Neural progenitor cell (in vitro differentiated cells): ENCODE measurements at regions not wholly inside any gene's neighbourhood (a gene's known extent, or its start where the extent isn't known, plus 50 kb on each side); places are given as distances from the start of the nearest gene placed in this dataset.

ENCODE experiments used
- EZH2 ChIP-seq: fragments of 200-600 bp; sonication (generic); IDR thresholded peaks from 2 replicates; pipeline ENCODE4 v1.6.1; 2017; ENCODE audit warnings: antibody characterized with exemption, mild to moderate bottlenecking, moderate library complexity
- EZH2phosphoT487 ChIP-seq: fragments of 200-600 bp; sonication (generic); IDR thresholded peaks from 2 replicates; pipeline ENCODE4 v1.6.1; 2017; ENCODE audit warnings: antibody characterized with exemption
- TF ChIP-seq, protein P1 (sequence below): fragments of 200-600 bp; sonication (generic); IDR thresholded peaks from 2 replicates; pipeline ENCODE4 v1.5.1; 2017; ENCODE audit warnings: antibody characterized with exemption, mild to moderate bottlenecking

DNA sequence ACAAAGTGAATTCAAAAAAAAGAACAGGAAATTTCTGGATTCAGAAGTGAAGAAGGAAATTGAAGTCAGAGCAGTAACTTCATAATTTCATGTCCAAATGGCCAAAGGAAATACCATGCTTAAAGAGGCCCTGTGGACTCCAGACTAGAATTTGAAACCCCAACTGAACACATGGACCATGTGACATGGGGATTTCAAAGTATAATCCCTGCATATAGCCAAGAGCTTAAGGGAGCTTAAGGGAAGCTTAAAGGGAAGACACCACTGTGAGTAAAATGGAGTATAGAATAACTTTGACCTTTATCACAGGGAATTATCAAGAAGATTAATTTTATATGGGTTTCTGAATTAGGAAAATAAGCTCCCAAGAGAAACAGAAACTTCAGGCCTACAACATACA lies 241.8 kb upstream of the POGK start:
- TF ChIP-seq, protein P1, sequence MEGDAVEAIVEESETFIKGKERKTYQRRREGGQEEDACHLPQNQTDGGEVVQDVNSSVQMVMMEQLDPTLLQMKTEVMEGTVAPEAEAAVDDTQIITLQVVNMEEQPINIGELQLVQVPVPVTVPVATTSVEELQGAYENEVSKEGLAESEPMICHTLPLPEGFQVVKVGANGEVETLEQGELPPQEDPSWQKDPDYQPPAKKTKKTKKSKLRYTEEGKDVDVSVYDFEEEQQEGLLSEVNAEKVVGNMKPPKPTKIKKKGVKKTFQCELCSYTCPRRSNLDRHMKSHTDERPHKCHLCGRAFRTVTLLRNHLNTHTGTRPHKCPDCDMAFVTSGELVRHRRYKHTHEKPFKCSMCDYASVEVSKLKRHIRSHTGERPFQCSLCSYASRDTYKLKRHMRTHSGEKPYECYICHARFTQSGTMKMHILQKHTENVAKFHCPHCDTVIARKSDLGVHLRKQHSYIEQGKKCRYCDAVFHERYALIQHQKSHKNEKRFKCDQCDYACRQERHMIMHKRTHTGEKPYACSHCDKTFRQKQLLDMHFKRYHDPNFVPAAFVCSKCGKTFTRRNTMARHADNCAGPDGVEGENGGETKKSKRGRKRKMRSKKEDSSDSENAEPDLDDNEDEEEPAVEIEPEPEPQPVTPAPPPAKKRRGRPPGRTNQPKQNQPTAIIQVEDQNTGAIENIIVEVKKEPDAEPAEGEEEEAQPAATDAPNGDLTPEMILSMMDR: no peak
- no peak for TF ChIP-seq EZH2phosphoT487
- TF ChIP-seq EZH2: no peak
